HCT116 (cell line): ENCODE measurements at regions not wholly inside any gene's neighbourhood (a gene's known extent, or its start where the extent isn't known, plus 50 kb on each side); places are given as distances from the start of the nearest gene placed in this dataset.

ENCODE experiments used
- ATAC-seq: fragments of 200-7000 bp; cut with Tn5 transposase; 2 replicates; pipeline ENCODE4 v1.9.1; 2020; ENCODE audit warnings: mild to moderate bottlenecking, moderate library complexity
- BruUV-seq: library from RNA; stranded (reverse); fragments of 400-500 nt; replicated peaks from 2 replicates; lab custom pipeline; 2021; lab: Mats Ljungman, UMichigan
- CTCF ChIA-PET: fragments of 300-600 bp; sonication (Branson Sonifier 250); formaldehyde crosslinking; loops from one replicate; lab custom pipeline; 2021; ENCODE audit warnings: antibody characterized with exemption; lab: Charles Lee
- POLR2A ChIA-PET: fragments of 300-600, 350-600 bp; sonication (Branson Sonifier 250); formaldehyde crosslinking; loops from one replicate; lab custom pipeline; 2021; ENCODE audit warnings: antibody characterized with exemption; lab: Charles Lee
- RAD21 ChIA-PET, 2 experiments: fragments of 300-600 bp; sonication (Branson Sonifier 250); formaldehyde crosslinking; loops; one replicate each; lab custom pipeline; 2023; ENCODE audit warnings: low total read pairs in 2 of 2; ENCODE audit not compliant: uncharacterized antibody in 2 of 2, unreplicated experiment in 2 of 2, low non-redundant PET in 1 of 2; lab: Charles Lee
- DNase-seq: peaks from one replicate; pipeline ENCODE4 v3.0.0-alpha.2; 2010; ENCODE audit warnings: low read depth, low spot score
- H2AFZ ChIP-seq: fragments of 200-600 bp; shearing (Covaris generic), sonication (generic); 2 replicates; pipeline ENCODE4 v1.6.1; 2017; ENCODE audit warnings: low read depth, mixed run types, mixed read lengths, antibody characterized with exemption, low read length; ENCODE audit not compliant: poor library complexity, severe bottlenecking
- H3K27ac ChIP-seq: 2 replicates; pipeline ENCODE4 v1.5.1; 2012; ENCODE audit warnings: low read depth, low read length
- H3K27me3 ChIP-seq: fragments of 200-600 bp; sonication (generic); 2 replicates; pipeline ENCODE4 v1.6.1; 2016; ENCODE audit warnings: mixed run types, low read length, mixed read lengths; ENCODE audit not compliant: insufficient read depth
- H3K36me3 ChIP-seq, 2 experiments: fragments of 200-500 bp in 1 of 2; fragments of 200-600 bp in 1 of 2; sonication (Bioruptor generic) in 1 of 2; sonication (generic) in 1 of 2; 2 replicates each; pipeline versions ENCODE4 v1.5.1 to v1.6.1; 2014 to 2016; ENCODE audit warnings: low read length in 2 of 2, inconsistent platforms in 1 of 2, mixed read lengths in 1 of 2, mixed run types in 1 of 2; ENCODE audit not compliant: insufficient read depth in 2 of 2, control insufficient read depth in 1 of 2
- H3K4me1 ChIP-seq, 2 experiments: fragments of 200-600 bp in 1 of 2; sonication (generic) in 1 of 2; 2 replicates each; pipeline versions ENCODE4 v1.5.1 to v1.6.1; 2012 to 2017; ENCODE audit warnings: low read length in 2 of 2, inconsistent platforms in 1 of 2, mild to moderate bottlenecking in 1 of 2, mixed read lengths in 1 of 2, mixed run types in 1 of 2, moderate library complexity in 1 of 2; ENCODE audit not compliant: insufficient read depth in 2 of 2, control insufficient read depth in 1 of 2
- H3K4me2 ChIP-seq: fragments of 200-600 bp; sonication (generic); 2 replicates; pipeline ENCODE4 v1.6.1; 2017; ENCODE audit warnings: mixed run types, low read length, mixed read lengths
- H3K4me3 ChIP-seq, 2 experiments: fragments of 200-600 bp in 1 of 2; sonication (generic) in 1 of 2; replicated peaks in 1 of 2; 2 replicates each; pipeline ENCODE4 v1.5.1; 2011 to 2016; ENCODE audit warnings: low read length in 2 of 2, control low read depth in 1 of 2, low read depth in 1 of 2, mild to moderate bottlenecking in 1 of 2, mixed read lengths in 1 of 2, mixed run types in 1 of 2
- H3K79me2 ChIP-seq: fragments of 200-600 bp; sonication (generic); 2 replicates; pipeline ENCODE4 v1.6.1; 2017; ENCODE audit warnings: mild to moderate bottlenecking, mixed run types, low read length, moderate library complexity, mixed read lengths; ENCODE audit not compliant: insufficient read depth
- H3K9ac ChIP-seq: fragments of 200-600 bp; sonication (generic); 2 replicates; pipeline ENCODE4 v1.6.1; 2016; ENCODE audit warnings: low read length, mixed read lengths
- H3K9me2 ChIP-seq: fragments of 200-600 bp; sonication (generic), shearing (Covaris generic); 2 replicates; pipeline ENCODE4 v1.6.1; 2017; ENCODE audit warnings: mixed run types, mild to moderate bottlenecking, moderate library complexity; ENCODE audit not compliant: insufficient read depth
- H3K9me3 ChIP-seq, 2 experiments: fragments of 200-500 bp in 1 of 2; fragments of 200-600 bp in 1 of 2; sonication (Bioruptor generic) in 1 of 2; sonication (generic) in 1 of 2; 2 replicates each; pipeline ENCODE4 v1.6.1; 2014 to 2017; ENCODE audit warnings: low read length in 2 of 2, mixed read lengths in 2 of 2, inconsistent platforms in 1 of 2, low read depth in 1 of 2, mild to moderate bottlenecking in 1 of 2, mixed run types in 1 of 2, moderate library complexity in 1 of 2; ENCODE audit not compliant: control insufficient read depth in 1 of 2, insufficient read depth in 1 of 2
- H4K20me1 ChIP-seq: fragments of 200-600 bp; sonication (generic), shearing (Covaris generic); 2 replicates; pipeline ENCODE4 v1.6.1; 2017; ENCODE audit warnings: mixed run types, mild to moderate bottlenecking, moderate library complexity; ENCODE audit not compliant: insufficient read depth
- CBX3 ChIP-seq: IDR thresholded peaks from 2 replicates; pipeline ENCODE4 v1.6.1; 2012; ENCODE audit warnings: low read depth
- EGR1 ChIP-seq: IDR thresholded peaks from 2 replicates; pipeline ENCODE4 v1.6.1; 2012; ENCODE audit warnings: low read depth
- EZH2 ChIP-seq: fragments of 200-600 bp; sonication (generic); IDR thresholded peaks from 2 replicates; pipeline ENCODE4 v1.6.1; 2017; ENCODE audit warnings: antibody characterized with exemption, mixed run types
- EZH2phosphoT487 ChIP-seq: fragments of 200-600 bp; IDR thresholded peaks from 2 replicates; pipeline ENCODE4 v1.6.1; 2018; ENCODE audit warnings: antibody characterized with exemption, borderline replicate concordance
- FOSL1 ChIP-seq: IDR thresholded peaks from 2 replicates; pipeline ENCODE4 v1.6.1; 2012; ENCODE audit warnings: low read depth
- POLR2AphosphoS5 ChIP-seq: IDR thresholded peaks from 2 replicates; pipeline ENCODE4 v1.6.1; 2011; ENCODE audit warnings: mild to moderate bottlenecking, low read depth, low read length, moderate library complexity
- RAD21 ChIP-seq: IDR thresholded peaks from 2 replicates; pipeline ENCODE4 v1.6.1; 2012; ENCODE audit warnings: low read depth, mild to moderate bottlenecking
- SIN3A ChIP-seq: IDR thresholded peaks from 2 replicates; pipeline ENCODE4 v1.6.1; 2012; ENCODE audit warnings: low read depth
- SP1 ChIP-seq: IDR thresholded peaks from 2 replicates; pipeline ENCODE4 v1.6.1; 2012; ENCODE audit warnings: low read depth
- SRF ChIP-seq: IDR thresholded peaks from 2 replicates; pipeline ENCODE4 v1.6.1; 2012; ENCODE audit warnings: low read depth
- TCF7L2 ChIP-seq: IDR thresholded peaks from 2 replicates; pipeline ENCODE4 v1.7.0; 2011; ENCODE audit warnings: borderline replicate concordance, inconsistent platforms; ENCODE audit not compliant: insufficient read depth, insufficient read length; ENCODE audit errors: extremely low read depth
- YY1 ChIP-seq: IDR thresholded peaks from 2 replicates; pipeline ENCODE4 v1.6.1; 2011; ENCODE audit warnings: low read length, low read depth, moderate library complexity, mild to moderate bottlenecking; ENCODE audit not compliant: insufficient replicate concordance; ENCODE audit errors: extremely low read depth
- ZFX ChIP-seq: fragments of 450-650 bp; IDR thresholded peaks from 2 replicates; pipeline ENCODE4 v1.6.1; 2017
- intact Hi-C: fragments of 100-400 bp; cut with micrococcal nuclease; formaldehyde crosslinking; loops from 2 replicates; pipeline ENCODE4 v1.10.0; 2022
- TF ChIP-seq, protein P1 (sequence below): IDR thresholded peaks from 2 replicates; pipeline ENCODE4 v1.6.1; 2012
- TF ChIP-seq, protein P2 (sequence below): IDR thresholded peaks from 2 replicates; pipeline ENCODE4 v1.6.1; 2011; ENCODE audit warnings: mild to moderate bottlenecking, low read length, moderate library complexity; ENCODE audit not compliant: insufficient replicate concordance; ENCODE audit errors: extremely low read depth
- TF ChIP-seq, protein P3 (sequence below): IDR thresholded peaks from 2 replicates; pipeline ENCODE4 v1.6.1; 2012
- TF ChIP-seq, protein P4 (sequence below): IDR thresholded peaks from 2 replicates; pipeline ENCODE4 v1.6.1; 2012; ENCODE audit warnings: low read depth

DNA sequence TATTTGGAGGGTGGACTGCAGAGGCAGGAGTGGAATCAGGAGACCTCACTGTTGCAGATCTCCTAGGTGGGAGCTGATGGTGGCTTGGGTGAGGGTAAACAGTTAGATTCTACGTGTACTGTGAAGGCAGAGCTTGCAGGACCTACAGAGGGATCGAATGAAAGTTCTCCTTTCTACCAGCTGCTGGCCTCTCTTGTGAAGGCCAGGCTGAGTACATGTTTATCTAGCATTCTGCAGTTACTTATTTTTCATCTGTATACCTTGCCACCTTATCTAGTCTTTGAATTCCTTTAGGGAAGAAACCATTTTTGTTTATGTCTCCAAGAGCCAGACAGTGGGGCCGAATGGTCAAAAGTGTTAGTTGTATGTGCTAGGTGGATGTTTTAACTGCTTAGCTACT is 57.6 kb downstream of the PTTG1 start:
- Histone ChIP-seq H4K20me1 (no peaks in the 10 kb centered on the region), H3K79me2 (no peaks in the 10 kb centered on the region), H2AFZ (no peak overlapping the region), H3K36me3 (no peaks in the 10 kb centered on the region), H3K9me2 (no peaks in the 10 kb centered on the region), H3K27me3 (peaks cover 32% of the 10 kb centered on the region), H3K4me1 (no peaks in the 10 kb centered on the region), H3K27ac (no peak overlapping the region), H3K4me2 (no peak overlapping the region), H3K9ac (no peak overlapping the region), H3K9me3 (no peaks in the 10 kb centered on the region), H3K4me3 (no peak overlapping the region)
- ChIA-PET CTCF (no interaction called here), POLR2A (no interaction called here), RAD21 (no interaction called here)
- DNase-seq (no peak), ATAC-seq (no peak)
- TF ChIP-seq, protein P1, sequence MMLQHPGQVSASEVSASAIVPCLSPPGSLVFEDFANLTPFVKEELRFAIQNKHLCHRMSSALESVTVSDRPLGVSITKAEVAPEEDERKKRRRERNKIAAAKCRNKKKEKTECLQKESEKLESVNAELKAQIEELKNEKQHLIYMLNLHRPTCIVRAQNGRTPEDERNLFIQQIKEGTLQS = no peak
- TF ChIP-seq EZH2 (no peak), SP1 (no peak), SIN3A (no peak), FOSL1 (no peak), EZH2phosphoT487 (no peak), POLR2AphosphoS5 (no peak), ZFX (no peak), SRF (no peak), YY1 (no peak), EGR1 (no peak), CBX3 (no peak), TCF7L2 (no peak), RAD21 (no peak)
- TF ChIP-seq, protein P2, sequence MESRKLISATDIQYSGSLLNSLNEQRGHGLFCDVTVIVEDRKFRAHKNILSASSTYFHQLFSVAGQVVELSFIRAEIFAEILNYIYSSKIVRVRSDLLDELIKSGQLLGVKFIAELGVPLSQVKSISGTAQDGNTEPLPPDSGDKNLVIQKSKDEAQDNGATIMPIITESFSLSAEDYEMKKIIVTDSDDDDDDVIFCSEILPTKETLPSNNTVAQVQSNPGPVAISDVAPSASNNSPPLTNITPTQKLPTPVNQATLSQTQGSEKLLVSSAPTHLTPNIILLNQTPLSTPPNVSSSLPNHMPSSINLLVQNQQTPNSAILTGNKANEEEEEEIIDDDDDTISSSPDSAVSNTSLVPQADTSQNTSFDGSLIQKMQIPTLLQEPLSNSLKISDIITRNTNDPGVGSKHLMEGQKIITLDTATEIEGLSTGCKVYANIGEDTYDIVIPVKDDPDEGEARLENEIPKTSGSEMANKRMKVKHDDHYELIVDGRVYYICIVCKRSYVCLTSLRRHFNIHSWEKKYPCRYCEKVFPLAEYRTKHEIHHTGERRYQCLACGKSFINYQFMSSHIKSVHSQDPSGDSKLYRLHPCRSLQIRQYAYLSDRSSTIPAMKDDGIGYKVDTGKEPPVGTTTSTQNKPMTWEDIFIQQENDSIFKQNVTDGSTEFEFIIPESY = no peak
- TF ChIP-seq, protein P3, sequence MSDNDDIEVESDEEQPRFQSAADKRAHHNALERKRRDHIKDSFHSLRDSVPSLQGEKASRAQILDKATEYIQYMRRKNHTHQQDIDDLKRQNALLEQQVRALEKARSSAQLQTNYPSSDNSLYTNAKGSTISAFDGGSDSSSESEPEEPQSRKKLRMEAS = no peak
- TF ChIP-seq, protein P4, sequence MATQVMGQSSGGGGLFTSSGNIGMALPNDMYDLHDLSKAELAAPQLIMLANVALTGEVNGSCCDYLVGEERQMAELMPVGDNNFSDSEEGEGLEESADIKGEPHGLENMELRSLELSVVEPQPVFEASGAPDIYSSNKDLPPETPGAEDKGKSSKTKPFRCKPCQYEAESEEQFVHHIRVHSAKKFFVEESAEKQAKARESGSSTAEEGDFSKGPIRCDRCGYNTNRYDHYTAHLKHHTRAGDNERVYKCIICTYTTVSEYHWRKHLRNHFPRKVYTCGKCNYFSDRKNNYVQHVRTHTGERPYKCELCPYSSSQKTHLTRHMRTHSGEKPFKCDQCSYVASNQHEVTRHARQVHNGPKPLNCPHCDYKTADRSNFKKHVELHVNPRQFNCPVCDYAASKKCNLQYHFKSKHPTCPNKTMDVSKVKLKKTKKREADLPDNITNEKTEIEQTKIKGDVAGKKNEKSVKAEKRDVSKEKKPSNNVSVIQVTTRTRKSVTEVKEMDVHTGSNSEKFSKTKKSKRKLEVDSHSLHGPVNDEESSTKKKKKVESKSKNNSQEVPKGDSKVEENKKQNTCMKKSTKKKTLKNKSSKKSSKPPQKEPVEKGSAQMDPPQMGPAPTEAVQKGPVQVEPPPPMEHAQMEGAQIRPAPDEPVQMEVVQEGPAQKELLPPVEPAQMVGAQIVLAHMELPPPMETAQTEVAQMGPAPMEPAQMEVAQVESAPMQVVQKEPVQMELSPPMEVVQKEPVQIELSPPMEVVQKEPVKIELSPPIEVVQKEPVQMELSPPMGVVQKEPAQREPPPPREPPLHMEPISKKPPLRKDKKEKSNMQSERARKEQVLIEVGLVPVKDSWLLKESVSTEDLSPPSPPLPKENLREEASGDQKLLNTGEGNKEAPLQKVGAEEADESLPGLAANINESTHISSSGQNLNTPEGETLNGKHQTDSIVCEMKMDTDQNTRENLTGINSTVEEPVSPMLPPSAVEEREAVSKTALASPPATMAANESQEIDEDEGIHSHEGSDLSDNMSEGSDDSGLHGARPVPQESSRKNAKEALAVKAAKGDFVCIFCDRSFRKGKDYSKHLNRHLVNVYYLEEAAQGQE = no peak
- intact Hi-C loops = no loop called here
- BruUV-seq = no TSS peak
